IMR-90 (cell line): ENCODE measurements at regions not wholly inside any gene's neighbourhood (a gene's known extent, or its start where the extent isn't known, plus 50 kb on each side); places are given as distances from the start of the nearest gene placed in this dataset.

Experiments used
- ATAC-seq: fragments of 200-7000 bp; cut with Tn5 transposase; 2 replicates; pipeline ENCODE4 v1.9.1; 2020; ENCODE audit warnings: low read depth, mild to moderate bottlenecking, moderate library complexity
- BruUV-seq: library from RNA; stranded (reverse); fragments of 400-500 nt; replicated peaks from 2 replicates; lab custom pipeline; 2021; lab: Mats Ljungman, UMichigan
- CTCF ChIA-PET: fragments of 300-600 bp; formaldehyde crosslinking; extraction: SDS; loops from one replicate; lab custom pipeline; 2021; ENCODE audit warnings: antibody characterized with exemption; lab: Yijun Ruan, JAX
- POLR2A ChIA-PET: fragments of 300-600 bp; sonication (Branson Sonifier 250); formaldehyde crosslinking; loops from one replicate; lab custom pipeline; 2022; ENCODE audit warnings: antibody characterized with exemption; ENCODE audit not compliant: unreplicated experiment; lab: Charles Lee
- DNase-seq: peaks from one replicate; pipeline ENCODE4 v3.0.0; 2013
- H2AFZ ChIP-seq: replicated peaks from 2 replicates; pipeline ENCODE3; 2013; ENCODE audit warnings: low read length, mild to moderate bottlenecking; ENCODE audit not compliant: poor library complexity
- H2AK5ac ChIP-seq: 2 replicates; pipeline ENCODE4 v1.6.1; 2013; ENCODE audit warnings: low read depth, low read length, inconsistent platforms
- H2AK9ac ChIP-seq: replicated peaks from 2 replicates; pipeline ENCODE3; 2013; ENCODE audit warnings: mild to moderate bottlenecking, low read depth, low read length, moderate library complexity; ENCODE audit not compliant: poor library complexity
- H2BK120ac ChIP-seq: 2 replicates; pipeline ENCODE4 v1.6.1; 2013; ENCODE audit warnings: low read depth, low read length, inconsistent platforms
- H2BK15ac ChIP-seq: 3 replicates; pipeline ENCODE4 v1.6.1; 2013; ENCODE audit warnings: low read depth, low read length, inconsistent platforms
- H2BK20ac ChIP-seq: 2 replicates; pipeline ENCODE4 v1.6.1; 2013; ENCODE audit warnings: low read depth, mild to moderate bottlenecking, inconsistent platforms, low read length, moderate library complexity
- H2BK5ac ChIP-seq: 2 replicates; pipeline ENCODE4 v1.6.1; 2013; ENCODE audit warnings: mild to moderate bottlenecking, low read depth, low read length, inconsistent platforms; ENCODE audit not compliant: poor library complexity, severe bottlenecking
- H3K14ac ChIP-seq: replicated peaks from 2 replicates; pipeline ENCODE4 v1.6.1; 2013; ENCODE audit warnings: low read depth, low read length, inconsistent platforms
- H3K18ac ChIP-seq: 2 replicates; pipeline ENCODE4 v1.6.1; 2013; ENCODE audit warnings: low read depth, low read length, control low read depth
- H3K23ac ChIP-seq: 2 replicates; pipeline ENCODE4 v1.6.1; 2013; ENCODE audit warnings: low read depth, low read length, inconsistent platforms
- H3K27ac ChIP-seq: 2 replicates; pipeline ENCODE4 v1.5.1; 2013; ENCODE audit warnings: mild to moderate bottlenecking, control low read depth, low read length; ENCODE audit not compliant: insufficient read depth
- H3K27me3 ChIP-seq: 2 replicates; pipeline ENCODE4 v1.6.1; 2013; ENCODE audit warnings: low read length; ENCODE audit not compliant: control insufficient read depth, insufficient read depth
- H3K36me3 ChIP-seq: 2 replicates; pipeline ENCODE4 v1.6.1; 2013; ENCODE audit warnings: low read length, mixed read lengths; ENCODE audit not compliant: control insufficient read depth, insufficient read depth
- H3K4ac ChIP-seq: 2 replicates; pipeline ENCODE4 v1.6.1; 2013; ENCODE audit warnings: low read depth, low read length, inconsistent platforms
- H3K4me1 ChIP-seq: 2 replicates; pipeline ENCODE4 v1.6.1; 2013; ENCODE audit warnings: low read length, mixed read lengths; ENCODE audit not compliant: control insufficient read depth, insufficient read depth
- H3K4me2 ChIP-seq: 2 replicates; pipeline ENCODE4 v1.6.1; 2013; ENCODE audit warnings: low read depth, mild to moderate bottlenecking, control low read depth, low read length, moderate library complexity
- H3K4me3 ChIP-seq: 2 replicates; pipeline ENCODE4 v1.5.1; 2013; ENCODE audit warnings: low read depth, mild to moderate bottlenecking, control low read depth, low read length, moderate library complexity; ENCODE audit not compliant: insufficient read depth
- H3K56ac ChIP-seq: 2 replicates; pipeline ENCODE4 v1.6.1; 2013; ENCODE audit warnings: low read length, inconsistent platforms; ENCODE audit not compliant: insufficient read depth; ENCODE audit errors: extremely low read depth
- H3K79me1 ChIP-seq, 2 experiments: 2 replicates each; pipeline ENCODE4 v1.6.1; 2013; ENCODE audit warnings: low read length in 2 of 2, inconsistent platforms in 1 of 2, low read depth in 1 of 2
- H3K9ac ChIP-seq: 2 replicates; pipeline ENCODE4 v1.6.1; 2013; ENCODE audit warnings: low read depth, low read length, control low read depth
- H3K9me1 ChIP-seq: 2 replicates; pipeline ENCODE4 v1.6.1; 2013; ENCODE audit warnings: low read length, inconsistent platforms; ENCODE audit not compliant: insufficient read depth
- H3K9me3 ChIP-seq: 2 replicates; pipeline ENCODE4 v1.6.1; 2013; ENCODE audit warnings: low read length; ENCODE audit not compliant: control insufficient read depth, insufficient read depth
- H4K20me1 ChIP-seq: 2 replicates; pipeline ENCODE4 v1.6.1; 2013; ENCODE audit warnings: low read length, inconsistent platforms; ENCODE audit not compliant: insufficient read depth
- H4K5ac ChIP-seq: 2 replicates; pipeline ENCODE4 v1.6.1; 2013; ENCODE audit warnings: mild to moderate bottlenecking, low read depth, low read length, control low read depth
- H4K8ac ChIP-seq, 2 experiments: 2 replicates each; pipeline ENCODE4 v1.6.1; 2013; ENCODE audit warnings: low read depth in 2 of 2, low read length in 2 of 2, control low read depth in 1 of 2, inconsistent platforms in 1 of 2
- H4K91ac ChIP-seq: 2 replicates; pipeline ENCODE4 v1.6.1; 2013; ENCODE audit warnings: low read depth, low read length, inconsistent platforms; ENCODE audit not compliant: insufficient read depth
- CEBPB ChIP-seq: IDR thresholded peaks from 2 replicates; pipeline ENCODE4 v1.6.1; 2012; ENCODE audit warnings: low read depth, low read length, improper control_type of control experiment
- CTCF ChIP-seq: conservative IDR thresholded peaks from 2 replicates; pipeline ENCODE4 v1.5.1; 2012; ENCODE audit warnings: mild to moderate bottlenecking, low read depth, low read length, improper control_type of control experiment
- FOS ChIP-seq: fragments of 150-350 bp; IDR thresholded peaks from 2 replicates; pipeline ENCODE4 v1.6.1; 2016; ENCODE audit warnings: low read depth, low read length
- MAFK ChIP-seq: IDR thresholded peaks from 2 replicates; pipeline ENCODE4 v1.6.1; 2012; ENCODE audit warnings: low read depth, low read length, improper control_type of control experiment
- MXI1 ChIP-seq: IDR thresholded peaks from 2 replicates; pipeline ENCODE4 v1.6.1; 2012; ENCODE audit warnings: low read depth, mild to moderate bottlenecking, low read length, moderate library complexity, borderline replicate concordance
- NFE2L2 ChIP-seq: fragments of 150-350 bp; IDR thresholded peaks from 2 replicates; pipeline ENCODE4 v1.6.1; 2016; ENCODE audit warnings: low read depth, mild to moderate bottlenecking, low read length
- RAD21 ChIP-seq: IDR thresholded peaks from 2 replicates; pipeline ENCODE4 v1.6.1; 2012; ENCODE audit warnings: low read length, improper control_type of control experiment
- RCOR1 ChIP-seq: IDR thresholded peaks from 2 replicates; pipeline ENCODE4 v1.6.1; 2012; ENCODE audit warnings: mild to moderate bottlenecking, low read length, improper control_type of control experiment; ENCODE audit not compliant: insufficient replicate concordance
- RFX5 ChIP-seq: IDR thresholded peaks from 2 replicates; pipeline ENCODE4 v1.8.0; 2012; ENCODE audit warnings: low read depth, mild to moderate bottlenecking, low read length, moderate library complexity
- WGBS, 2 experiments: methylation state at CpG; one replicate each; pipeline versions ENCODE4 v1.1.5 to v1.1.7; 2013; ENCODE audit warnings: missing lambda C conversion rate in 2 of 2; ENCODE audit not compliant: insufficient read length in 1 of 2; ENCODE audit errors: extremely low coverage in 2 of 2; 5-methylcytosine and 5-hydroxymethylcytosine counted together
- dilution Hi-C: fragments of 300-500 bp; cut with HindIII; formaldehyde crosslinking; loops from one replicate; pipeline ENCODE4 v1.14.3; 2018; ENCODE audit warnings: low sequenced_read_pairs; ENCODE audit not compliant: unreplicated experiment
- in situ Hi-C: fragments of 300-500 bp; cut with MboI; formaldehyde crosslinking; loops from 3 replicates; pipeline ENCODE4 v1.14.3; 2019; ENCODE audit warnings: low sequenced_read_pairs, inconsistent platforms, mixed read lengths
- intact Hi-C: fragments of 100-400 bp; cut with micrococcal nuclease; formaldehyde crosslinking; loops from 2 replicates; pipeline ENCODE4 v1.10.0; 2022

GRCh38 chr3:104070906-104071305 is 1295.8 kb upstream of the ALCAM start:
- H3K27ac ChIP-seq, result no peak overlapping the region
- intact Hi-C loops, result no loop called here
- DNase-seq, result no peak
- H4K91ac ChIP-seq, result no peak overlapping the region
- H2BK120ac ChIP-seq, result no peak overlapping the region
- no peaks in the 10 kb centered on the region for H3K9me3 ChIP-seq
- no peaks in the 10 kb centered on the region for H4K20me1 ChIP-seq
- in situ Hi-C loops, result no loop called here
- H2BK15ac ChIP-seq, result no peak overlapping the region
- no peak overlapping the region for H3K56ac ChIP-seq
- ChIA-PET POLR2A (no interaction called here), CTCF (no interaction called here)
- ATAC-seq, result no peak
- H3K9ac ChIP-seq, result no peak overlapping the region
- dilution Hi-C loops, result no loop called here
- no peaks in the 10 kb centered on the region for H3K27me3 ChIP-seq
- H2AK9ac ChIP-seq, result no peak overlapping the region
- BruUV-seq, result no TSS peak
- H4K5ac ChIP-seq, result no peak overlapping the region
- no CpG with 5 or more reads among the region's 1 CpG for WGBS, 2 experiments
- H3K14ac ChIP-seq, result no peak overlapping the region
- H3K79me1 ChIP-seq, result no peaks in the 10 kb centered on the region
- no peak overlapping the region for H4K8ac ChIP-seq
- H2BK20ac ChIP-seq, result no peak overlapping the region
- TF ChIP-seq RFX5, result no peak
- no peak for TF ChIP-seq RCOR1
- no peak for TF ChIP-seq MAFK
- no peak for TF ChIP-seq CTCF
- TF ChIP-seq FOS, result no peak
- no peak for TF ChIP-seq CEBPB
- TF ChIP-seq RAD21, result no peak
- TF ChIP-seq MXI1, result no peak
- no peak for TF ChIP-seq NFE2L2
- H2AK5ac ChIP-seq, result no peak overlapping the region
- H3K9me1 ChIP-seq, result no peaks in the 10 kb centered on the region
- H3K4ac ChIP-seq, result no peak overlapping the region
- H3K4me1 ChIP-seq, result no peaks in the 10 kb centered on the region
- H3K36me3 ChIP-seq, result no peaks in the 10 kb centered on the region
- no peak overlapping the region for H2AFZ ChIP-seq
- H3K18ac ChIP-seq, result no peak overlapping the region
- no peak overlapping the region for H2BK5ac ChIP-seq
- H3K4me3 ChIP-seq, result no peak overlapping the region
- H3K23ac ChIP-seq, result no peak overlapping the region
- no peak overlapping the region for H3K4me2 ChIP-seq
